Left lung (tissue), 4 donors: ENCODE measurements at regions not wholly inside any gene's neighbourhood (a gene's known extent, or its start where the extent isn't known, plus 50 kb on each side); places are given as distances from the start of the nearest gene placed in this dataset.
"Not testable (repeated sequence)": the region's sequence is repeated elsewhere in the genome, so short reads cannot be mapped to it uniquely, and the experiment has no call there.

Experiments
- ATAC-seq: fragments of 200-7000 bp; cut with Tn5 transposase; one replicate; pipeline ENCODE4 v1.9.1; 2020; ENCODE audit warnings: moderate library complexity
- DNase-seq, 4 donors: peaks; one replicate each; pipeline ENCODE4 v3.0.0-alpha.2; 2013 to 2020
- H3K27ac ChIP-seq, 2 donors: fragments of 200-600 bp; sonication (generic) in 1 of 2; one replicate each; pipeline versions ENCODE4 v1.5.0 to v1.8.0; 2020 to 2021
- H3K27me3 ChIP-seq, 2 donors: fragments of 200-600 bp; sonication (generic) in 1 of 2; one replicate each; pipeline versions ENCODE4 v1.5.0 to v1.8.0; 2020 to 2021
- H3K36me3 ChIP-seq, 2 donors: fragments of 200-600 bp; sonication (generic) in 1 of 2; one replicate each; pipeline versions ENCODE4 v1.5.0 to v1.8.0; 2020 to 2021
- H3K4me1 ChIP-seq, 2 donors: fragments of 200-600 bp; one replicate each; pipeline ENCODE4 v1.8.0; 2021
- H3K4me3 ChIP-seq, 2 donors: fragments of 200-600 bp; sonication (generic) in 1 of 2; one replicate each; pipeline versions ENCODE4 v1.5.0 to v1.8.0; 2020 to 2021; ENCODE audit warnings: mild to moderate bottlenecking in 1 of 2
- H3K9me3 ChIP-seq, 2 donors: fragments of 200-600 bp; sonication (generic) in 1 of 2; one replicate each; pipeline versions ENCODE4 v1.5.0 to v1.8.0; 2020 to 2021
- intact Hi-C, 2 donors: fragments of 100-400 bp; cut with DNase I; formaldehyde crosslinking; loops; one replicate each; pipeline versions ENCODE4 v1.11.2 to v1.14.2; 2022
- TF ChIP-seq, protein P1 (sequence below), 2 donors: fragments of 200-600 bp; sonication (generic) in 1 of 2; IDR thresholded peaks; one replicate each; pipeline versions ENCODE4 v1.5.0 to v1.8.0; 2021; ENCODE audit warnings: antibody characterized with exemption in 2 of 2
- donor health status: DM: no; HTN: yes; CAD: no.
- donor health status: DM: no; HTN: no; CAD: no.

GRCh38 chr18:30811580-30811979 lies 231.0 kb downstream of the DSC3 start:
- no peaks in the 10 kb centered on the region for H3K36me3 ChIP-seq
- H3K4me3 ChIP-seq = no peak overlapping the region
- H3K4me1 ChIP-seq = no peaks in the 10 kb centered on the region
- no peak for DNase-seq
- H3K27ac ChIP-seq = no peak overlapping the region
- no peaks in the 10 kb centered on the region for H3K27me3 ChIP-seq
- ATAC-seq = no peak
- TF ChIP-seq, protein P1, sequence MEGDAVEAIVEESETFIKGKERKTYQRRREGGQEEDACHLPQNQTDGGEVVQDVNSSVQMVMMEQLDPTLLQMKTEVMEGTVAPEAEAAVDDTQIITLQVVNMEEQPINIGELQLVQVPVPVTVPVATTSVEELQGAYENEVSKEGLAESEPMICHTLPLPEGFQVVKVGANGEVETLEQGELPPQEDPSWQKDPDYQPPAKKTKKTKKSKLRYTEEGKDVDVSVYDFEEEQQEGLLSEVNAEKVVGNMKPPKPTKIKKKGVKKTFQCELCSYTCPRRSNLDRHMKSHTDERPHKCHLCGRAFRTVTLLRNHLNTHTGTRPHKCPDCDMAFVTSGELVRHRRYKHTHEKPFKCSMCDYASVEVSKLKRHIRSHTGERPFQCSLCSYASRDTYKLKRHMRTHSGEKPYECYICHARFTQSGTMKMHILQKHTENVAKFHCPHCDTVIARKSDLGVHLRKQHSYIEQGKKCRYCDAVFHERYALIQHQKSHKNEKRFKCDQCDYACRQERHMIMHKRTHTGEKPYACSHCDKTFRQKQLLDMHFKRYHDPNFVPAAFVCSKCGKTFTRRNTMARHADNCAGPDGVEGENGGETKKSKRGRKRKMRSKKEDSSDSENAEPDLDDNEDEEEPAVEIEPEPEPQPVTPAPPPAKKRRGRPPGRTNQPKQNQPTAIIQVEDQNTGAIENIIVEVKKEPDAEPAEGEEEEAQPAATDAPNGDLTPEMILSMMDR (IDR thresholded peaks at IDR 0.05) = no peak
- intact Hi-C loops = no loop called here
- H3K9me3 ChIP-seq = peaks cover 0 to 4% of the 10 kb centered on the region in 2 donors

- TF ChIP-seq, protein P1 (IDR thresholded peaks at IDR 0.05) = no peak
- Histone ChIP-seq H3K36me3 (no peaks in the 10 kb centered on the region), H3K4me3 (no peak overlapping the region), H3K4me1 (no peaks in the 10 kb centered on the region), H3K27ac (no peak overlapping the region), H3K27me3 (no peaks in the 10 kb centered on the region), H3K9me3 (peaks cover 0 to 4% of the 10 kb centered on the region in 2 donors)
- intact Hi-C loops = no loop called here
- no peak for ATAC-seq
- no peak for DNase-seq
Measured at GRCh38 chr18:30810580-30810979, 232.0 kb downstream of the DSC3 start.

DNA sequence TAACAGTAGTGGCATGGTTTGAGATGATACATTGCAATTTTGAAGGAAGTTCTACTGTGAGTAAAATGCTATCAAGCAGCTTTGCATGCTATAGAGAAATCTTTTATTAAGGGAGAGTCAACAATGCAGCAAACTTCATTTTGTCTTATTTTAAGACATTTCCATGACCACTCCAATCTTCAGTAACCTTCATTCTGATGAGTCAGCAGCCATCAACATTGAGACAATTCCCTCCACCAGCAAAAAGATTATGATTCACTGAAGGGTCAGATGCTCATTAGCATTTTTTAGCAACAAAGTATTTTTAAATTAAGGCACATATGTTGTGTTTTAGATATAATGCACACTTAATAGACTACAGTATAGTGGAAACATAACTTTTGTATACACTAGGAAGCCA lies 235.7 kb downstream of the DSC3 start:
- DNase-seq (no peak), ATAC-seq (no peak)
- Histone ChIP-seq H3K36me3 (no peaks in the 10 kb centered on the region), H3K27ac (no peak overlapping the region), H3K4me1 (no peaks in the 10 kb centered on the region), H3K27me3 (no peaks in the 10 kb centered on the region), H3K4me3 (no peak overlapping the region), H3K9me3 (peaks cover 0 to 4% of the 10 kb centered on the region in 2 donors)
- intact Hi-C loops = no loop called here
- TF ChIP-seq, protein P1 (IDR thresholded peaks at IDR 0.05) = no peak

GRCh38 chr18:30800800-30801199 lies 241.7 kb downstream of the DSC3 start:
- Histone ChIP-seq H3K36me3 (no peaks in the 10 kb centered on the region), H3K9me3 (no peaks in the 10 kb centered on the region), H3K27ac (no peak overlapping the region), H3K4me3 (no peak overlapping the region), H3K27me3 (no peaks in the 10 kb centered on the region), H3K4me1 (no peaks in the 10 kb centered on the region)
- ATAC-seq (no peak), DNase-seq (no peak)
- intact Hi-C loops = no loop called here
- TF ChIP-seq, protein P1 (IDR thresholded peaks at IDR 0.05) = no peak

DNA sequence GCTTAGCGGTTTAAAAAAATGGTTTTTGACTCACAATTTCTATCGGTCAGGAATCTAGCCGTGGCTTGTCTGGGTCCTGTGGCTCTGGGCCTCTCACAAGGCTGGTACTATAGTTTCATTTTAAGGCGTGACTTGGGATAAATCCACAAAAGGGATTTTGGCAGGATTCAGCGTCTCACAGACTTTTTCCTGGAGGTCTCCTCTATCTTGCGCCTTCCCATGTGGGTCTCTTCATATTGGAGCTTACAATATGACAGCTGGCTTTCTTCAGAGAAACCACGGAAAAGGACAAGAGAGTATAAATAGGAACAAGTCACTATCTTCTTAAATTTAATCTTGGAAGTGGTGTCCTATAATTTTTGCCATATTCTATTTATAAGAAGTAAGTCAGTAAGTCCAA lies 250.5 kb downstream of the DSC3 start:
- Histone ChIP-seq H3K9me3 (peaks cover 0 to 3% of the 10 kb centered on the region in 2 donors), H3K27ac (no peak overlapping the region), H3K27me3 (no peaks in the 10 kb centered on the region), H3K4me1 (no peaks in the 10 kb centered on the region), H3K36me3 (no peaks in the 10 kb centered on the region), H3K4me3 (no peak overlapping the region)
- peak in 2 of 4 donors; percentile 42 to 70 for DNase-seq
- intact Hi-C loops = no loop called here
- no peak for ATAC-seq
- TF ChIP-seq, protein P1 (IDR thresholded peaks at IDR 0.05) = no peak

DNA sequence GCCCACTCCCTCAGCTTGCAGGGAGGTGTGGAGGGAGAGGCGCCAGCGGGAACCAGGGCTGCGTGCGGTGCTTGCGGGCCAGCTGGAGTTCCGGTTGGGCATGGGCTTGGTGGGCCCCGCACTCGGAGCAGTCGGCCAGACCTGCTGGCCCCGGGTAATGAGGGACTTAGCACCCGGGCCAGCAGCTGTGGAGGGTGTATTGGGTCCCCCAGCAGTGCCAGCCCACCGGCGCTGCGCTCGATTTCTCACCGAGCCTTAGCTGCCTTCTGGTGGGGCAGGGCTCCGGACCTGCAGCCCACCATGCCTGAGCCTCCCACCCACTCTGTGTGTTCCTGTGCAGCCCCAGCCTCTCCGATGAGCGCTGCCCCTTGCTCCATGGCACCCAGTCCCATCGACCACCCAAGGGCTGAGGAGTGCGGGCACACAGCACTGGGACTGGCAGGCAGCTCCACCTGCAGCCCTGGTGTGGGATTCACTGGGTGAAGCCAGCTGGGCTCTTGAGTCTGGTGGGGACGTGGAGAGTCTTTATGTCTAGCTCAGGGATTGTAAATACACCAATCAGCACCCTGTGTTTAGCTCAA lies 254.0 kb downstream of the DSC3 start:
- H3K4me1 ChIP-seq, H3K27ac ChIP-seq, intact Hi-C loops, H3K27me3 ChIP-seq, ATAC-seq, H3K4me3 ChIP-seq, H3K36me3 ChIP-seq: not testable (repeated sequence)
- peak in 1 of 4 donors; percentile 54 for DNase-seq
- peaks cover 0 to 17% of the 10 kb centered on the region in 2 donors for H3K9me3 ChIP-seq
